ENCODE measurements at regions not wholly inside any gene's neighbourhood (a gene's known extent, or its start where the extent isn't known, plus 50 kb on each side); places are given as distances from the start of the nearest gene placed in this dataset.

DNA sequence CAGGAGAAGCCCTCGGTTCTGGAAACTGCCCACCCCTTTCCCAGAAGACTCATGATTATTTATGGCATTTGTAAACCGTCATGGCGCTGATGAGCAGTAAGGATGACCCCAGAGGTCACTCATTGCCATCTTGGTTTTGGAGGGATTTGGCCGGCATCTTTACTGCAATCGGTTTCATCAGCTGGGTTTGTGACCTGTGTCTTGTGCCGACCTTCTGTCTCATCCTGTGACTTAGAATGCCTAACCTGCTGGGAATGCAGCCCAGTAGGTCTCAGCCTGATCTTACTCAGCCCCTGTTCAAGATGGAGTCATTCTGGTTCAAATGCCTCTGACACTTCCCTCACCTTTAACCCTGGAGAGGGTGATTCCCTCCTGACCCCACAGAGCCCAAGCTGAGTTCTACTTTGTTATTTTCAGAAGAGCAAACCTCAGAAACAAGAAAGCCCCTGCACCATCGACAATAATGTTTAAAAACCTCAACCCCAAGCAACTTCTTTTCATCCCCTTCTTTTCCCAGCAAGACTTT lies 105.5 kb upstream of the SFSWAP start (continued):
- no peak for TF ChIP-seq CEBPZ (IDR thresholded peaks at IDR 0.05; ENCODE audit: borderline replicate concordance, low read depth, low read length)
- no peak for TF ChIP-seq ARID2 (IDR thresholded peaks at IDR 0.05)
- peak; percentile 95 for TF ChIP-seq BACH1 (tag; IDR thresholded peaks at IDR 0.05)
- peak; percentile 100 for TF ChIP-seq ZNF584 (CRISPR knock-in tag; IDR thresholded peaks at IDR 0.05; ENCODE audit: low read depth)
- TF ChIP-seq ZNF668 (CRISPR knock-in tag; IDR thresholded peaks at IDR 0.05) = peak; percentile 93
- TF ChIP-seq, protein P1, sequence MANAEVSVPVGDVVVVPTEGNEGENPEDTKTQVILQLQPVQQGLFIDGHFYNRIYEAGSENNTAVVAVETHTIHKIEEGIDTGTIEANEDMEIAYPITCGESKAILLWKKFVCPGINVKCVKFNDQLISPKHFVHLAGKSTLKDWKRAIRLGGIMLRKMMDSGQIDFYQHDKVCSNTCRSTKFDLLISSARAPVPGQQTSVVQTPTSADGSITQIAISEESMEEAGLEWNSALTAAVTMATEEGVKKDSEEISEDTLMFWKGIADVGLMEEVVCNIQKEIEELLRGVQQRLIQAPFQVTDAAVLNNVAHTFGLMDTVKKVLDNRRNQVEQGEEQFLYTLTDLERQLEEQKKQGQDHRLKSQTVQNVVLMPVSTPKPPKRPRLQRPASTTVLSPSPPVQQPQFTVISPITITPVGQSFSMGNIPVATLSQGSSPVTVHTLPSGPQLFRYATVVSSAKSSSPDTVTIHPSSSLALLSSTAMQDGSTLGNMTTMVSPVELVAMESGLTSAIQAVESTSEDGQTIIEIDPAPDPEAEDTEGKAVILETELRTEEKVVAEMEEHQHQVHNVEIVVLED (CRISPR knock-in tag; IDR thresholded peaks at IDR 0.05) = peak; percentile 50
- 0 out of 2 replicates have a peak, but pooled peaks have one; percentile 26 for TF ChIP-seq PHB (CRISPR knock-in tag; IDR thresholded peaks at IDR 0.05)
- TF ChIP-seq SMAD3 (CRISPR knock-in tag; conservative IDR thresholded peaks at IDR 0.05) = peak; percentile 98
- peak; percentile 87 for TF ChIP-seq TCFL5 (CRISPR knock-in tag; conservative IDR thresholded peaks at IDR 0.05)
- TF ChIP-seq NFRKB (IDR thresholded peaks at IDR 0.05; ENCODE audit: low read depth) = peak; percentile 60; the same call in 1 of the 2 replicates
- no peak for TF ChIP-seq NFE2 (IDR thresholded peaks at IDR 0.05; ENCODE audit: low read depth)
- peak; percentile 99 for TF ChIP-seq SMAD4 (CRISPR knock-in tag; conservative IDR thresholded peaks at IDR 0.05)
- TF ChIP-seq, protein P2, sequence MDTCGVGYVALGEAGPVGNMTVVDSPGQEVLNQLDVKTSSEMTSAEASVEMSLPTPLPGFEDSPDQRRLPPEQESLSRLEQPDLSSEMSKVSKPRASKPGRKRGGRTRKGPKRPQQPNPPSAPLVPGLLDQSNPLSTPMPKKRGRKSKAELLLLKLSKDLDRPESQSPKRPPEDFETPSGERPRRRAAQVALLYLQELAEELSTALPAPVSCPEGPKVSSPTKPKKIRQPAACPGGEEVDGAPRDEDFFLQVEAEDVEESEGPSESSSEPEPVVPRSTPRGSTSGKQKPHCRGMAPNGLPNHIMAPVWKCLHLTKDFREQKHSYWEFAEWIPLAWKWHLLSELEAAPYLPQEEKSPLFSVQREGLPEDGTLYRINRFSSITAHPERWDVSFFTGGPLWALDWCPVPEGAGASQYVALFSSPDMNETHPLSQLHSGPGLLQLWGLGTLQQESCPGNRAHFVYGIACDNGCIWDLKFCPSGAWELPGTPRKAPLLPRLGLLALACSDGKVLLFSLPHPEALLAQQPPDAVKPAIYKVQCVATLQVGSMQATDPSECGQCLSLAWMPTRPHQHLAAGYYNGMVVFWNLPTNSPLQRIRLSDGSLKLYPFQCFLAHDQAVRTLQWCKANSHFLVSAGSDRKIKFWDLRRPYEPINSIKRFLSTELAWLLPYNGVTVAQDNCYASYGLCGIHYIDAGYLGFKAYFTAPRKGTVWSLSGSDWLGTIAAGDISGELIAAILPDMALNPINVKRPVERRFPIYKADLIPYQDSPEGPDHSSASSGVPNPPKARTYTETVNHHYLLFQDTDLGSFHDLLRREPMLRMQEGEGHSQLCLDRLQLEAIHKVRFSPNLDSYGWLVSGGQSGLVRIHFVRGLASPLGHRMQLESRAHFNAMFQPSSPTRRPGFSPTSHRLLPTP (IDR thresholded peaks at IDR 0.05; ENCODE audit: borderline replicate concordance, extremely low read depth, insufficient read length) = no peak
- peak; percentile 85; the same call in 1 of the 2 replicates for TF ChIP-seq NR2C1 (IDR thresholded peaks at IDR 0.05)
- TF ChIP-seq NR2C1 (tag; IDR thresholded peaks at IDR 0.05) = peak; percentile 97
- TF ChIP-seq ELF4 (CRISPR knock-in tag; IDR thresholded peaks at IDR 0.05) = peak; percentile 89
- no peak for TF ChIP-seq ZNF551 (CRISPR knock-in tag; IDR thresholded peaks at IDR 0.05)
- TF ChIP-seq, protein P3, sequence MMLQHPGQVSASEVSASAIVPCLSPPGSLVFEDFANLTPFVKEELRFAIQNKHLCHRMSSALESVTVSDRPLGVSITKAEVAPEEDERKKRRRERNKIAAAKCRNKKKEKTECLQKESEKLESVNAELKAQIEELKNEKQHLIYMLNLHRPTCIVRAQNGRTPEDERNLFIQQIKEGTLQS (IDR thresholded peaks at IDR 0.05) = peak; percentile 86
- TF ChIP-seq, protein P3 (CRISPR knock-in tag; conservative IDR thresholded peaks at IDR 0.05) = no peak
- TF ChIP-seq POLR2H (tag; IDR thresholded peaks at IDR 0.05; ENCODE audit: low read depth) = peak; percentile 71; the same call in 1 of the 2 replicates
- no peak for TF ChIP-seq JUNB (CRISPR knock-in tag; conservative IDR thresholded peaks at IDR 0.05)
- TF ChIP-seq SRSF1 (IDR thresholded peaks at IDR 0.05; ENCODE audit: low read depth, low read length) = no peak
